ENCODE measurements at regions not wholly inside any gene's neighbourhood (a gene's known extent, or its start where the extent isn't known, plus 50 kb on each side); places are given as distances from the start of the nearest gene placed in this dataset.

- ChIA-PET CTCF (no interaction called here), POLR2A (interaction anchor here (0.7 to 0.8 kb wide), 2 partner anchors 121 to 248 kb away, joined by 6 to 11 read pairs; no protein-coding TSS in a partner anchor)
- no peaks in the 10 kb centered on the region for H3K27me3 ChIP-seq (ENCODE audit: control insufficient read depth, insufficient read depth, low read length)
- H3K4me3 ChIP-seq (ENCODE audit: low read depth, low read length): no peak overlapping the region
- DNase-seq (ENCODE audit: low read depth): no peak
- H3K36me3 ChIP-seq (ENCODE audit: control insufficient read depth, insufficient read depth, low read length): no peaks in the 10 kb centered on the region
- no peak for TF ChIP-seq CTCF (IDR thresholded peaks at IDR 0.05; ENCODE audit: insufficient read depth, low read depth, low read length)
These were observed 270.7 kb downstream of the SOX4 start for GRCh38 chr6:21864206-21864605.

GRCh38 chr6:21868226-21868625 lies 274.7 kb downstream of the SOX4 start:
- CTCF ChIA-PET: interaction anchor here (0.9 kb wide), 1 partner anchor 397 kb away, joined by 3 read pairs; no protein-coding TSS in a partner anchor
- no peak for TF ChIP-seq CTCF (IDR thresholded peaks at IDR 0.05; ENCODE audit: insufficient read depth, low read depth, low read length)
- Histone ChIP-seq H3K36me3 (ENCODE audit: control insufficient read depth, insufficient read depth, low read length) (no peaks in the 10 kb centered on the region), H3K27me3 (ENCODE audit: control insufficient read depth, insufficient read depth, low read length) (no peaks in the 10 kb centered on the region), H3K4me3 (ENCODE audit: low read depth, low read length) (no peak overlapping the region)
- DNase-seq (ENCODE audit: low read depth): no peak
- POLR2A ChIA-PET: interaction anchor here (0.8 kb wide), 1 partner anchor 177 kb away, joined by 27 read pairs; no protein-coding TSS in a partner anchor

GRCh38 chr6:21869085-21869771 lies 275.7 kb downstream of the SOX4 start:
- H3K36me3 ChIP-seq (ENCODE audit: control insufficient read depth, insufficient read depth, low read length): no peaks in the 10 kb centered on the region
- H3K4me3 ChIP-seq (ENCODE audit: low read depth, low read length): no peak overlapping the region
- no peak for TF ChIP-seq CTCF (IDR thresholded peaks at IDR 0.05; ENCODE audit: insufficient read depth, low read depth, low read length)
- DNase-seq (ENCODE audit: low read depth): no peak
- ChIA-PET POLR2A (no interaction called here), CTCF (interaction anchor here (0.9 kb wide), 1 partner anchor 396 kb away, joined by 3 read pairs; no protein-coding TSS in a partner anchor)
- H3K27me3 ChIP-seq (ENCODE audit: control insufficient read depth, insufficient read depth, low read length): no peaks in the 10 kb centered on the region

GRCh38 chr6:21870076-21870730 lies 276.7 kb downstream of the SOX4 start:
- CTCF ChIA-PET: no interaction called here
- no peak for TF ChIP-seq CTCF (IDR thresholded peaks at IDR 0.05; ENCODE audit: insufficient read depth, low read depth, low read length)
- Histone ChIP-seq H3K27me3 (ENCODE audit: control insufficient read depth, insufficient read depth, low read length) (no peaks in the 10 kb centered on the region), H3K4me3 (ENCODE audit: low read depth, low read length) (no peak overlapping the region), H3K36me3 (ENCODE audit: control insufficient read depth, insufficient read depth, low read length) (no peaks in the 10 kb centered on the region)
- no peak for DNase-seq (ENCODE audit: low read depth)
- POLR2A ChIA-PET: no interaction called here

- CTCF ChIA-PET: no interaction called here
- POLR2A ChIA-PET: no interaction called here
- Histone ChIP-seq H3K27me3 (ENCODE audit: control insufficient read depth, insufficient read depth, low read length) (no peaks in the 10 kb centered on the region), H3K4me3 (ENCODE audit: low read depth, low read length) (no peak overlapping the region), H3K36me3 (ENCODE audit: control insufficient read depth, insufficient read depth, low read length) (no peaks in the 10 kb centered on the region)
- DNase-seq (ENCODE audit: low read depth): no peak
- TF ChIP-seq CTCF (IDR thresholded peaks at IDR 0.05; ENCODE audit: insufficient read depth, low read depth, low read length): no peak
These were observed 278.3 kb downstream of the SOX4 start for GRCh38 chr6:21871831-21872230.
